ENCODE measurements at regions not wholly inside any gene's neighbourhood (a gene's known extent, or its start where the extent isn't known, plus 50 kb on each side); places are given as distances from the start of the nearest gene placed in this dataset.

- TF ChIP-seq CTCF (IDR thresholded peaks at IDR 0.05; ENCODE audit: low read depth, low read length, poor library complexity, severe bottlenecking) (no peak), EZH2phosphoT487 (IDR thresholded peaks at IDR 0.05; ENCODE audit: borderline replicate concordance, low read length) (no peak)
These were observed 175.0 kb downstream of the PLK2 start for GRCh38 chr5:58284886-58285285.

Data from DOHH2 (cell line).